ENCODE measurements at regions not wholly inside any gene's neighbourhood (a gene's known extent, or its start where the extent isn't known, plus 50 kb on each side); places are given as distances from the start of the nearest gene placed in this dataset.

- TF ChIP-seq CTCF (IDR thresholded peaks at IDR 0.05; ENCODE audit: insufficient read depth, low read depth, low read length), result no peak
- TF ChIP-seq EZH2 (IDR thresholded peaks at IDR 0.05; ENCODE audit: insufficient read depth, low read length), result no peak
These were observed 347.1 kb downstream of the IDS start for GRCh38 chrX:149157976-149158375.

Measured in astrocyte (in vitro differentiated cells and primary cell).